ENCODE measurements at regions not wholly inside any gene's neighbourhood (a gene's known extent, or its start where the extent isn't known, plus 50 kb on each side); places are given as distances from the start of the nearest gene placed in this dataset.

- Mint-ChIP-seq H3K36me3 (ENCODE audit: unreplicated experiment) (no peaks in the 10 kb centered on the region), H3K27me3 (ENCODE audit: unreplicated experiment) (no peaks in the 10 kb centered on the region), H3K4me1 (ENCODE audit: unreplicated experiment) (no peaks in the 10 kb centered on the region), H3K27ac (ENCODE audit: unreplicated experiment) (no peak overlapping the region), H3K9me3 (ENCODE audit: unreplicated experiment) (no peaks in the 10 kb centered on the region), H3K4me3 (ENCODE audit: unreplicated experiment) (no peak overlapping the region)
- no peak for DNase-seq (ENCODE audit: extremely low spot score, unreplicated experiment)
- TF ChIP-seq CTCF (IDR thresholded peaks at IDR 0.05) = no peak
These were observed 243.8 kb upstream of the ADGRL2 start for GRCh38 chr1:81556968-81557367.

GRCh38 chr1:81554534-81554933 lies 246.2 kb upstream of the ADGRL2 start:
- no peaks in the 10 kb centered on the region for H3K9me3 Mint-ChIP-seq (ENCODE audit: unreplicated experiment)
- H3K27ac Mint-ChIP-seq (ENCODE audit: unreplicated experiment) = no peak overlapping the region
- no peaks in the 10 kb centered on the region for H3K4me1 Mint-ChIP-seq (ENCODE audit: unreplicated experiment)
- DNase-seq (ENCODE audit: extremely low spot score, unreplicated experiment) = no peak
- H3K4me3 Mint-ChIP-seq (ENCODE audit: unreplicated experiment) = no peak overlapping the region
- no peaks in the 10 kb centered on the region for H3K36me3 Mint-ChIP-seq (ENCODE audit: unreplicated experiment)
- TF ChIP-seq CTCF (IDR thresholded peaks at IDR 0.05) = no peak
- no peaks in the 10 kb centered on the region for H3K27me3 Mint-ChIP-seq (ENCODE audit: unreplicated experiment)

GRCh38 chr1:81554108-81554507 lies 246.6 kb upstream of the ADGRL2 start:
- no peak for TF ChIP-seq CTCF (IDR thresholded peaks at IDR 0.05)
- Mint-ChIP-seq H3K36me3 (ENCODE audit: unreplicated experiment) (no peaks in the 10 kb centered on the region), H3K27ac (ENCODE audit: unreplicated experiment) (no peak overlapping the region), H3K4me3 (ENCODE audit: unreplicated experiment) (no peak overlapping the region), H3K4me1 (ENCODE audit: unreplicated experiment) (no peaks in the 10 kb centered on the region), H3K9me3 (ENCODE audit: unreplicated experiment) (no peaks in the 10 kb centered on the region), H3K27me3 (ENCODE audit: unreplicated experiment) (no peaks in the 10 kb centered on the region)
- DNase-seq (ENCODE audit: extremely low spot score, unreplicated experiment) = no peak

GRCh38 chr1:81553503-81553902 lies 247.2 kb upstream of the ADGRL2 start:
- Mint-ChIP-seq H3K36me3 (ENCODE audit: unreplicated experiment) (no peaks in the 10 kb centered on the region), H3K27me3 (ENCODE audit: unreplicated experiment) (no peaks in the 10 kb centered on the region), H3K27ac (ENCODE audit: unreplicated experiment) (no peak overlapping the region), H3K9me3 (ENCODE audit: unreplicated experiment) (no peaks in the 10 kb centered on the region), H3K4me3 (ENCODE audit: unreplicated experiment) (no peak overlapping the region), H3K4me1 (ENCODE audit: unreplicated experiment) (peaks cover 2% of the 10 kb centered on the region)
- DNase-seq (ENCODE audit: extremely low spot score, unreplicated experiment) = no peak
- TF ChIP-seq CTCF (IDR thresholded peaks at IDR 0.05) = no peak

GRCh38 chr1:81551946-81552345 lies 248.8 kb upstream of the ADGRL2 start:
- peaks cover 2% of the 10 kb centered on the region for H3K4me1 Mint-ChIP-seq (ENCODE audit: unreplicated experiment)
- TF ChIP-seq CTCF (IDR thresholded peaks at IDR 0.05) = no peak
- H3K36me3 Mint-ChIP-seq (ENCODE audit: unreplicated experiment) = no peaks in the 10 kb centered on the region
- no peaks in the 10 kb centered on the region for H3K9me3 Mint-ChIP-seq (ENCODE audit: unreplicated experiment)
- H3K27ac Mint-ChIP-seq (ENCODE audit: unreplicated experiment) = no peak overlapping the region
- no peak for DNase-seq (ENCODE audit: extremely low spot score, unreplicated experiment)
- no peak overlapping the region for H3K4me3 Mint-ChIP-seq (ENCODE audit: unreplicated experiment)
- H3K27me3 Mint-ChIP-seq (ENCODE audit: unreplicated experiment) = peaks cover 9% of the 10 kb centered on the region
